ENCODE measurements at regions not wholly inside any gene's neighbourhood (a gene's known extent, or its start where the extent isn't known, plus 50 kb on each side); places are given as distances from the start of the nearest gene placed in this dataset.

GRCh38 chr9:13991395-13991794 lies 322.5 kb downstream of the NFIB start:
- Histone ChIP-seq H3K9me3 (ENCODE audit: control insufficient read depth, low read depth, low read length) (no peaks in the 10 kb centered on the region), H2AFZ (ENCODE audit: control insufficient read depth, low read length) (no peak overlapping the region), H3K27me3 (ENCODE audit: control insufficient read depth, extremely low read depth, insufficient read depth, low read length) (no peaks in the 10 kb centered on the region), H3K36me3 (ENCODE audit: control insufficient read depth in 2 of 2, extremely low read depth in 1 of 2, insufficient read depth in 2 of 2, low read length in 2 of 2) (no peaks in the 10 kb centered on the region), H3K27ac (ENCODE audit: control insufficient read depth, insufficient read depth, low read length) (no peak overlapping the region), H3K4me3 (ENCODE audit: control insufficient read depth in 2 of 3, extremely low read depth in 1 of 3, insufficient read depth in 2 of 3, low read depth in 1 of 3, low read length in 3 of 3) (no peak overlapping the region), H3K9ac (ENCODE audit: control insufficient read depth, extremely low read depth, insufficient read depth, low read length) (no peak overlapping the region), H3K4me2 (ENCODE audit: control insufficient read depth, extremely low read depth, insufficient read depth, low read depth, low read length) (no peak overlapping the region), H3K79me2 (ENCODE audit: control insufficient read depth, insufficient read depth, low read length) (no peaks in the 10 kb centered on the region), H3K9me1 (ENCODE audit: control insufficient read depth, extremely low read depth, insufficient read depth, low read length) (no peaks in the 10 kb centered on the region), H4K20me1 (ENCODE audit: control insufficient read depth, extremely low read depth, insufficient read depth, low read length) (no peaks in the 10 kb centered on the region), H3K4me1 (ENCODE audit: control insufficient read depth, extremely low read depth, insufficient read depth, low read length) (no peaks in the 10 kb centered on the region)
- DNase-seq (ENCODE audit: low read depth, low spot score) (no peak), FAIRE-seq (no peak)
- TF ChIP-seq EZH2 (IDR thresholded peaks at IDR 0.05; ENCODE audit: low read length) = no peak
- no peak for TF ChIP-seq CTCF (optimal IDR thresholded peaks at IDR 0.05 in 1 of 3, IDR thresholded peaks at IDR 0.05 in 1 of 3, conservative IDR thresholded peaks at IDR 0.05 in 1 of 3; ENCODE audit: extremely low read depth in 1 of 3, insufficient read depth in 2 of 3, low read length in 3 of 3)
- dilution Hi-C loops (cut with MboI; ENCODE audit: extremely low pct_ligation_motif_present, low sequenced_read_pairs) = no loop called here

GRCh38 chr9:13990994-13991393 lies 322.9 kb downstream of the NFIB start:
- Histone ChIP-seq H3K79me2 (ENCODE audit: control insufficient read depth, insufficient read depth, low read length) (no peaks in the 10 kb centered on the region), H4K20me1 (ENCODE audit: control insufficient read depth, extremely low read depth, insufficient read depth, low read length) (no peaks in the 10 kb centered on the region), H3K4me3 (ENCODE audit: control insufficient read depth in 2 of 3, extremely low read depth in 1 of 3, insufficient read depth in 2 of 3, low read depth in 1 of 3, low read length in 3 of 3) (no peak overlapping the region), H3K9me1 (ENCODE audit: control insufficient read depth, extremely low read depth, insufficient read depth, low read length) (no peaks in the 10 kb centered on the region), H3K9me3 (ENCODE audit: control insufficient read depth, low read depth, low read length) (no peaks in the 10 kb centered on the region), H3K27me3 (ENCODE audit: control insufficient read depth, extremely low read depth, insufficient read depth, low read length) (no peaks in the 10 kb centered on the region), H3K4me1 (ENCODE audit: control insufficient read depth, extremely low read depth, insufficient read depth, low read length) (no peaks in the 10 kb centered on the region), H3K4me2 (ENCODE audit: control insufficient read depth, extremely low read depth, insufficient read depth, low read depth, low read length) (no peak overlapping the region), H3K36me3 (ENCODE audit: control insufficient read depth in 2 of 2, extremely low read depth in 1 of 2, insufficient read depth in 2 of 2, low read length in 2 of 2) (no peaks in the 10 kb centered on the region), H2AFZ (ENCODE audit: control insufficient read depth, low read length) (no peak overlapping the region), H3K9ac (ENCODE audit: control insufficient read depth, extremely low read depth, insufficient read depth, low read length) (no peak overlapping the region), H3K27ac (ENCODE audit: control insufficient read depth, insufficient read depth, low read length) (no peak overlapping the region)
- no peak for TF ChIP-seq CTCF (optimal IDR thresholded peaks at IDR 0.05 in 1 of 3, IDR thresholded peaks at IDR 0.05 in 1 of 3, conservative IDR thresholded peaks at IDR 0.05 in 1 of 3; ENCODE audit: extremely low read depth in 1 of 3, insufficient read depth in 2 of 3, low read length in 3 of 3)
- TF ChIP-seq EZH2 (IDR thresholded peaks at IDR 0.05; ENCODE audit: low read length) = no peak
- FAIRE-seq (no peak), DNase-seq (ENCODE audit: low read depth, low spot score) (no peak)
- dilution Hi-C loops (cut with MboI; ENCODE audit: extremely low pct_ligation_motif_present, low sequenced_read_pairs) = no loop called here

Measured in keratinocyte (primary cell).